HepG2 (cell line): ENCODE measurements at regions not wholly inside any gene's neighbourhood (a gene's known extent, or its start where the extent isn't known, plus 50 kb on each side); places are given as distances from the start of the nearest gene placed in this dataset.

ENCODE experiments used
- BRD4 ChIP-seq: sonication (generic); formaldehyde crosslinking; IDR thresholded peaks from 2 replicates; pipeline ENCODE4 v1.4.0; 2020; ENCODE audit warnings: missing genetic modification reagents
- CEBPZ ChIP-seq: IDR thresholded peaks from 2 replicates; pipeline ENCODE4 v1.6.1; 2012; ENCODE audit warnings: low read length, improper control_type of control experiment
- CREB1 ChIP-seq, 2 experiments: fragments of 450-650 bp in 1 of 2; IDR thresholded peaks; 2 replicates each; pipeline ENCODE4 v1.6.1; 2016 to 2017; ENCODE audit warnings: control low read depth in 1 of 2, mild to moderate bottlenecking in 1 of 2, missing compliant biosample characterization in 1 of 2, missing genetic modification characterization in 1 of 2
- CTCF ChIP-seq: sonication (generic); formaldehyde crosslinking; IDR thresholded peaks from 2 replicates; pipeline ENCODE4 v1.5.0; 2020; ENCODE audit warnings: mild to moderate bottlenecking, missing genetic modification reagents, moderate library complexity
- ESRRA ChIP-seq: sonication (generic); formaldehyde crosslinking; IDR thresholded peaks from 2 replicates; pipeline ENCODE4 v1.5.1; 2020; ENCODE audit warnings: mild to moderate bottlenecking, low read depth, missing genetic modification reagents
- GFI1 ChIP-seq: sonication (generic); formaldehyde crosslinking; IDR thresholded peaks from 2 replicates; pipeline ENCODE4 v1.5.0; 2020; ENCODE audit warnings: missing genetic modification reagents, mild to moderate bottlenecking, borderline replicate concordance
- MAF1 ChIP-seq: sonication (generic); formaldehyde crosslinking; IDR thresholded peaks from 2 replicates; pipeline ENCODE4 v1.5.0; 2020; ENCODE audit warnings: missing genetic modification reagents, borderline replicate concordance
- MXI1 ChIP-seq: IDR thresholded peaks from 3 replicates; pipeline ENCODE4 v1.6.1; 2012; ENCODE audit warnings: low read depth, low read length, inconsistent platforms, borderline replicate concordance
- NFIC ChIP-seq: IDR thresholded peaks from 2 replicates; pipeline ENCODE4 v1.6.1; 2012; ENCODE audit warnings: mild to moderate bottlenecking, low read length, inconsistent platforms
- ZBTB25 ChIP-seq: IDR thresholded peaks from 2 replicates; pipeline ENCODE4 v1.6.1; 2018; ENCODE audit warnings: missing genetic modification reagents
- ZMAT5 ChIP-seq: sonication (generic); formaldehyde crosslinking; IDR thresholded peaks from 2 replicates; pipeline ENCODE4 v1.5.0; 2020; ENCODE audit warnings: mild to moderate bottlenecking, low read depth, missing genetic modification reagents, borderline replicate concordance
- ZNF292 ChIP-seq: sonication (generic); formaldehyde crosslinking; IDR thresholded peaks from 2 replicates; pipeline ENCODE4 v1.8.1; 2022; ENCODE audit warnings: mild to moderate bottlenecking, low read depth, missing genetic modification reagents, borderline replicate concordance

- TF ChIP-seq CTCF (no peak), ZBTB25 (no peak), ESRRA (CRISPR knock-in tag) (no peak), CEBPZ (no peak), NFIC (no peak), MAF1 (CRISPR knock-in tag) (no peak), CREB1 (IDR thresholded peaks at IDR 0.05) (no peak), CREB1 (CRISPR knock-in tag; IDR thresholded peaks at IDR 0.05) (no peak), GFI1 (CRISPR knock-in tag) (no peak), MXI1 (no peak), ZMAT5 (CRISPR knock-in tag) (no peak), BRD4 (CRISPR knock-in tag) (no peak), ZNF292 (CRISPR knock-in tag) (no peak)
Observed at GRCh38 chr6:81900616-81901015, 148.1 kb upstream of the TENT5A start.
